ENCODE measurements at regions not wholly inside any gene's neighbourhood (a gene's known extent, or its start where the extent isn't known, plus 50 kb on each side); places are given as distances from the start of the nearest gene placed in this dataset.

DNA sequence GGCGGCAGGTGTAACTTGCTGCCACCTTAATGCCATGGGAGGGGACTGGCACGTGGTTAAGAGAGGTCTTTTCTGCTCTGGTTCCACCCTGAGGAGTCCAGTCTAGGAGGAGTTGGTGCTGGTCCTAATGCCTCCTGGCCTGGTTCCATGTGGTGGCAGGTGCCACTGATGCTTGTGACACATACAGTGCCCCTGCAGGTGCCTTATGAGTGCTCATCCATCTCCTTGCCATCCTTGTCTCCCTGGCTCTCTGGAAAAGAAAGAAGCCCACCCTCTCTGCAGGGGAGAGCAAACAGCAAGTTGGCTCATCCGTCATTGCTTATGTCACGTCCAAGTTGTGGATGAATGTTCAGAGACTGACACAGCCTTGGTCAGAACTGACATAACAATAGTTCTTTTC, 175.8 kb upstream of the DPH6 start:
- intact Hi-C loops (cut with micrococcal nuclease; ENCODE audit: unreplicated experiment), result no loop called here
- DNase-seq (ENCODE audit: low spot score), result no peak
- H3K4me3 ChIP-seq (replicated peaks in 1 of 3; ENCODE audit: insufficient read depth in 1 of 3, low read depth in 2 of 3, low read length in 3 of 3), result no peak overlapping the region
- no peaks in the 10 kb centered on the region; a peak in 1 of 5 replicates for H3K27me3 ChIP-seq (ENCODE audit: control insufficient read depth in 1 of 2, insufficient read depth in 2 of 2, low read length in 2 of 2)
- H3K4me2 ChIP-seq (ENCODE audit: low read depth, low read length), result no peak overlapping the region
- FAIRE-seq, result no peak
- ChIA-PET CTCF (ENCODE audit: low intra/inter-chr PET ratio, low total read pairs) (no interaction called here), POLR2A (no interaction called here)
- H3K27ac ChIP-seq (ENCODE audit: extremely low read length, insufficient read depth, low read length), result no peak overlapping the region
- no peaks in the 10 kb centered on the region for H4K20me1 ChIP-seq (ENCODE audit: insufficient read depth, low read length)
- H3K9me3 ChIP-seq (ENCODE audit: low read length), result no peaks in the 10 kb centered on the region
- H3K4me1 ChIP-seq (ENCODE audit: insufficient read depth, low read length), result no peaks in the 10 kb centered on the region
- no peak for ATAC-seq
- in situ Hi-C loops (cut with HindIII; ENCODE audit: extremely low pct_ligation_motif_present, low pct_unique_long_range_greater_than_20kb), result no loop called here
- no peaks in the 10 kb centered on the region for H3K79me2 ChIP-seq (ENCODE audit: insufficient read depth, low read length)
- no peak overlapping the region for H3K9ac ChIP-seq (ENCODE audit: insufficient read depth, low read depth, low read length)
- no TSS peak for BruUV-seq (replicated peaks)
- H3K36me3 ChIP-seq (replicated peaks in 1 of 2; ENCODE audit: control insufficient read depth in 1 of 2, insufficient read depth in 2 of 2, low read length in 2 of 2), result no peaks in the 10 kb centered on the region
- H2AFZ ChIP-seq (ENCODE audit: low read length), result no peak overlapping the region
- WGBS (ENCODE audit: low lambda C conversion rate), result 36% methylated on average over 4 of the region's 4 CpGs
- TF ChIP-seq FOXC1 (CRISPR knock-in tag; IDR thresholded peaks at IDR 0.05; ENCODE audit: borderline replicate concordance) (no peak), KLF6 (CRISPR knock-in tag; IDR thresholded peaks at IDR 0.05) (no peak), ZKSCAN1 (IDR thresholded peaks at IDR 0.05; ENCODE audit: low read length) (no peak), PITX1 (CRISPR knock-in tag; IDR thresholded peaks at IDR 0.05) (no peak), TGIF2 (CRISPR knock-in tag; IDR thresholded peaks at IDR 0.05) (no peak), ZNF749 (CRISPR knock-in tag; IDR thresholded peaks at IDR 0.05; ENCODE audit: borderline replicate concordance) (no peak), ZNF570 (CRISPR knock-in tag; IDR thresholded peaks at IDR 0.05; ENCODE audit: borderline replicate concordance) (no peak)
- TF ChIP-seq, protein P1, sequence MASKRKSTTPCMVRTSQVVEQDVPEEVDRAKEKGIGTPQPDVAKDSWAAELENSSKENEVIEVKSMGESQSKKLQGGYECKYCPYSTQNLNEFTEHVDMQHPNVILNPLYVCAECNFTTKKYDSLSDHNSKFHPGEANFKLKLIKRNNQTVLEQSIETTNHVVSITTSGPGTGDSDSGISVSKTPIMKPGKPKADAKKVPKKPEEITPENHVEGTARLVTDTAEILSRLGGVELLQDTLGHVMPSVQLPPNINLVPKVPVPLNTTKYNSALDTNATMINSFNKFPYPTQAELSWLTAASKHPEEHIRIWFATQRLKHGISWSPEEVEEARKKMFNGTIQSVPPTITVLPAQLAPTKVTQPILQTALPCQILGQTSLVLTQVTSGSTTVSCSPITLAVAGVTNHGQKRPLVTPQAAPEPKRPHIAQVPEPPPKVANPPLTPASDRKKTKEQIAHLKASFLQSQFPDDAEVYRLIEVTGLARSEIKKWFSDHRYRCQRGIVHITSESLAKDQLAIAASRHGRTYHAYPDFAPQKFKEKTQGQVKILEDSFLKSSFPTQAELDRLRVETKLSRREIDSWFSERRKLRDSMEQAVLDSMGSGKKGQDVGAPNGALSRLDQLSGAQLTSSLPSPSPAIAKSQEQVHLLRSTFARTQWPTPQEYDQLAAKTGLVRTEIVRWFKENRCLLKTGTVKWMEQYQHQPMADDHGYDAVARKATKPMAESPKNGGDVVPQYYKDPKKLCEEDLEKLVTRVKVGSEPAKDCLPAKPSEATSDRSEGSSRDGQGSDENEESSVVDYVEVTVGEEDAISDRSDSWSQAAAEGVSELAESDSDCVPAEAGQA (IDR thresholded peaks at IDR 0.05; ENCODE audit: low read depth), result no peak
- TF ChIP-seq, protein P1 (CRISPR knock-in tag; IDR thresholded peaks at IDR 0.05; ENCODE audit: borderline replicate concordance), result no peak
- TF ChIP-seq, protein P2, sequence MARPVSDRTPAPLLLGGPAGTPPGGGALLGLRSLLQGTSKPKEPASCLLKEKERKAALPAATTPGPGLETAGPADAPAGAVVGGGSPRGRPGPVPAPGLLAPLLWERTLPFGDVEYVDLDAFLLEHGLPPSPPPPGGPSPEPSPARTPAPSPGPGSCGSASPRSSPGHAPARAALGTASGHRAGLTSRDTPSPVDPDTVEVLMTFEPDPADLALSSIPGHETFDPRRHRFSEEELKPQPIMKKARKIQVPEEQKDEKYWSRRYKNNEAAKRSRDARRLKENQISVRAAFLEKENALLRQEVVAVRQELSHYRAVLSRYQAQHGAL (CRISPR knock-in tag; IDR thresholded peaks at IDR 0.05; ENCODE audit: not compliant biosample characterization), result no peak
- TF ChIP-seq, protein P3, sequence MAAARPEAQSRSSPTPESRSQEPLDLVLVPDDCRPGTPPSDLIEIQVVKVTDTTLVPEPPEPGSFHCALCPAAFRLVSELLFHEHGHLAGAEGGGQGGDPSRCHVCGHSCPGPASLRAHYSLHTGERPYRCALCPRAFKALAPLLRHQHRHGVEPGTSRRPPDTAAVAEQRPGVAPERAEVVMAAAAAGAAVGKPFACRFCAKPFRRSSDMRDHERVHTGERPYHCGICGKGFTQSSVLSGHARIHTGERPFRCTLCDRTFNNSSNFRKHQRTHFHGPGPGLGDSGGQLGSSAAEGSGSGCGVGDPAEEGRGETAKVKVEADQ (CRISPR knock-in tag; IDR thresholded peaks at IDR 0.05; ENCODE audit: borderline replicate concordance), result no peak
- TF ChIP-seq, protein P4, sequence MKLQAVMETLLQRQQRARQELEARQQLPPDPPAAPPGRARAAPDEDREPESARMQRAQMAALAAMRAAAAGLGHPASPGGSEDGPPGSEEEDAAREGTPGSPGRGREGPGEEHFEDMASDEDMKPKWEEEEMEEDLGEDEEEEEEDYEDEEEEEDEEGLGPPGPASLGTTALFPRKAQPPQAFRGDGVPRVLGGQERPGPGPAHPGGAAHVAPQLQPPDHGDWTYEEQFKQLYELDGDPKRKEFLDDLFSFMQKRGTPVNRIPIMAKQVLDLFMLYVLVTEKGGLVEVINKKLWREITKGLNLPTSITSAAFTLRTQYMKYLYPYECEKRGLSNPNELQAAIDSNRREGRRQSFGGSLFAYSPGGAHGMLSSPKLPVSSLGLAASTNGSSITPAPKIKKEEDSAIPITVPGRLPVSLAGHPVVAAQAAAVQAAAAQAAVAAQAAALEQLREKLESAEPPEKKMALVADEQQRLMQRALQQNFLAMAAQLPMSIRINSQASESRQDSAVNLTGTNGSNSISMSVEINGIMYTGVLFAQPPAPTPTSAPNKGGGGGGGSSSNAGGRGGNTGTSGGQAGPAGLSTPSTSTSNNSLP (IDR thresholded peaks at IDR 0.05; ENCODE audit: low read depth, low read length), result no peak
- TF ChIP-seq, protein P5, sequence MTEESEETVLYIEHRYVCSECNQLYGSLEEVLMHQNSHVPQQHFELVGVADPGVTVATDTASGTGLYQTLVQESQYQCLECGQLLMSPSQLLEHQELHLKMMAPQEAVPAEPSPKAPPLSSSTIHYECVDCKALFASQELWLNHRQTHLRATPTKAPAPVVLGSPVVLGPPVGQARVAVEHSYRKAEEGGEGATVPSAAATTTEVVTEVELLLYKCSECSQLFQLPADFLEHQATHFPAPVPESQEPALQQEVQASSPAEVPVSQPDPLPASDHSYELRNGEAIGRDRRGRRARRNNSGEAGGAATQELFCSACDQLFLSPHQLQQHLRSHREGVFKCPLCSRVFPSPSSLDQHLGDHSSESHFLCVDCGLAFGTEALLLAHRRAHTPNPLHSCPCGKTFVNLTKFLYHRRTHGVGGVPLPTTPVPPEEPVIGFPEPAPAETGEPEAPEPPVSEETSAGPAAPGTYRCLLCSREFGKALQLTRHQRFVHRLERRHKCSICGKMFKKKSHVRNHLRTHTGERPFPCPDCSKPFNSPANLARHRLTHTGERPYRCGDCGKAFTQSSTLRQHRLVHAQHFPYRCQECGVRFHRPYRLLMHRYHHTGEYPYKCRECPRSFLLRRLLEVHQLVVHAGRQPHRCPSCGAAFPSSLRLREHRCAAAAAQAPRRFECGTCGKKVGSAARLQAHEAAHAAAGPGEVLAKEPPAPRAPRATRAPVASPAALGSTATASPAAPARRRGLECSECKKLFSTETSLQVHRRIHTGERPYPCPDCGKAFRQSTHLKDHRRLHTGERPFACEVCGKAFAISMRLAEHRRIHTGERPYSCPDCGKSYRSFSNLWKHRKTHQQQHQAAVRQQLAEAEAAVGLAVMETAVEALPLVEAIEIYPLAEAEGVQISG (CRISPR knock-in tag; IDR thresholded peaks at IDR 0.05), result no peak

Data from HepG2 (cell line).